MM.1S (cell line): ENCODE measurements at regions not wholly inside any gene's neighbourhood (a gene's known extent, or its start where the extent isn't known, plus 50 kb on each side); places are given as distances from the start of the nearest gene placed in this dataset.

ENCODE experiments used
- EZH2phosphoT487 ChIP-seq: fragments of 300-600 bp; sonication (generic); IDR thresholded peaks from 2 replicates; pipeline ENCODE4 v1.6.1; 2018; ENCODE audit warnings: antibody characterized with exemption, low read length
- TF ChIP-seq, protein P1 (sequence below): fragments of 300-600 bp; sonication (generic); IDR thresholded peaks from 2 replicates; pipeline ENCODE4 v1.5.1; 2016; ENCODE audit warnings: antibody characterized with exemption, low read length, mixed read lengths

DNA sequence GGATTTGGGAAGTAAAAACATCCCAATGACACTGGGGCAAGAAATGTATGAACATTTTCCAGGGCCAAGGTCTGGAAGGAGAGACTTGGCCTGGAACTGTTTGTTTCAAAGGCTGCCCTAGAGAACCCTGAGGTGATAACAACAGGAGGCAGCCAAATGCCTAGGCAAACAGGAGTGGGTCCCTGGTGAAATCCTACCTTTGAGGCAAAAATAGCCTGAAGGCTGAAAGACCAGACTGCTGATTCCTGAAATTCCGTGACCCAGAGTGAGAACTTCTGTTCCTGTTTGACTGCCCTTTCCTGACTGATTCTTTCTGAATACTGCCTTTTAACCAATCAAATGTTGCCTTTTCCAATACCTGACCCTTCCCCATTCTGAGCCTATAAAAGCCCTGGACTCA is 196.4 kb downstream of the NSUN3 start:
- TF ChIP-seq, protein P1, sequence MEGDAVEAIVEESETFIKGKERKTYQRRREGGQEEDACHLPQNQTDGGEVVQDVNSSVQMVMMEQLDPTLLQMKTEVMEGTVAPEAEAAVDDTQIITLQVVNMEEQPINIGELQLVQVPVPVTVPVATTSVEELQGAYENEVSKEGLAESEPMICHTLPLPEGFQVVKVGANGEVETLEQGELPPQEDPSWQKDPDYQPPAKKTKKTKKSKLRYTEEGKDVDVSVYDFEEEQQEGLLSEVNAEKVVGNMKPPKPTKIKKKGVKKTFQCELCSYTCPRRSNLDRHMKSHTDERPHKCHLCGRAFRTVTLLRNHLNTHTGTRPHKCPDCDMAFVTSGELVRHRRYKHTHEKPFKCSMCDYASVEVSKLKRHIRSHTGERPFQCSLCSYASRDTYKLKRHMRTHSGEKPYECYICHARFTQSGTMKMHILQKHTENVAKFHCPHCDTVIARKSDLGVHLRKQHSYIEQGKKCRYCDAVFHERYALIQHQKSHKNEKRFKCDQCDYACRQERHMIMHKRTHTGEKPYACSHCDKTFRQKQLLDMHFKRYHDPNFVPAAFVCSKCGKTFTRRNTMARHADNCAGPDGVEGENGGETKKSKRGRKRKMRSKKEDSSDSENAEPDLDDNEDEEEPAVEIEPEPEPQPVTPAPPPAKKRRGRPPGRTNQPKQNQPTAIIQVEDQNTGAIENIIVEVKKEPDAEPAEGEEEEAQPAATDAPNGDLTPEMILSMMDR = no peak
- TF ChIP-seq EZH2phosphoT487 = no peak
